HG03095 (cell line): ENCODE measurements at regions not wholly inside any gene's neighbourhood (a gene's known extent, or its start where the extent isn't known, plus 50 kb on each side); places are given as distances from the start of the nearest gene placed in this dataset.
"Not testable (repeated sequence)": the region's sequence is repeated elsewhere in the genome, so short reads cannot be mapped to it uniquely, and the experiment has no call there.

Experiments
- ATAC-seq: cut with Tn5 transposase; IDR thresholded peaks from one replicate; pipeline ENCODE4 v1.9.1; 2021; ENCODE audit warnings: moderate library complexity; ENCODE audit not compliant: unreplicated experiment

GRCh38 chr3:170670504-170670903 is 84.6 kb upstream of the SLC7A14 start:
- no peak for ATAC-seq

DNA sequence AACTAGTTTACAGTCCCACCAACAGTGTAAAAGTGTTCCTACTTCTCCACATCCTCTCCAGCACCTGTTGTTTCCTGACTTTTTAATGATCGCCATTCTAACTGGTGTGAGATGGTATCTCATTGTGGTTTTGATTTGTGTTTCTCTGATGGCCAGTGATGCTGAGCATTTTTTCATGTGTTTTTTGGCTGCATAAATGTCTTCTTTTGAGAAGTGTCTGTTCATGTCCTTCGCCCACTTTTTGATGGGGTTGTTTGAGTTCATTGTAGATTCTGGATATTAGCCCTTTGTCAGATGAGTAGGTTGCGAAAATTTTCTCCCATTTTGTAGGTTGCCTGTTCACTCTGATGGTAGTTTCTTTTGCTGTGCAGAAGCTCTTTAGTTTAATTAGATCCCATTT is 77.1 kb upstream of the SLC7A14 start:
- ATAC-seq = not testable (repeated sequence)

DNA sequence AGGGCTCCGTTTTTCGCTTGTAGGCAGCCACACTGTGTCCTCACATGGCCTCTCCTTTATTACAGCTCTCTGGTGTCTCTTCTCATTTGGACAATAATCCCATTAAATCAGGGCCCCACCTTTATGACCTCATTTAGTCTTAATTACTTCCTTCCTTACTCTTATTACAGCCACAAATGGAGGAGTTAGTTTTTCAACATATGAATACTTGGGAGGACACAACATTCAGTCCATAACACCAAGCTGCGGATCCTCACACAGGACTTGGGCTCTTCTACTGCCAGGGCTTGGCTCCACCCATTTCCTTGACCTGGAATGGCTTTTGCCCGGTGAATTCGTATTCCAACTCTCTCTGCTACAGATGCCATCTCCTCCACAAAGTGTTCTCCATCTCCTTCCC is 74.3 kb upstream of the SLC7A14 start:
- no peak for ATAC-seq

- ATAC-seq = no peak
These were observed 71.4 kb upstream of the SLC7A14 start for GRCh38 chr3:170657312-170657711.

- no peak for ATAC-seq
These were observed 70.4 kb upstream of the SLC7A14 start for GRCh38 chr3:170656284-170656683.

DNA sequence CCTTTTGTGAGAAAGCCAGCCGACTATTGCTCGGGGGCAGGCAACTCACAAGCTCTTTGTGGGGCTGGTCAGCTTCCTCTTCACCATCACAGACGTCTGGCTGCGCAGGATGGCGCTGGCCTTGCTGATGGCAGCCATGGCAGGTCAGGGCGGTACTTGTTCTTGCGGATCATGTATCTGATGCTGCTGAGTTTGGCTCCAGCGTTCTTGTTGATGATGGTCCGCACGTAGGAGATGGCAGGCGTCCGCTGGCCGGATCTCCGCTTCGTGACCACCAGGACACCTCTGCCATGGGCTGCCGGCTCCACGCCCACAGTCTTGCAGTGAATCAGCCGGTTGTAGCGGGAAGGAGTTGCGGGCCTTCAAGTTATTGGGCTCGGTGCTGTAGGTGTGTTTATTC is 67.9 kb upstream of the SLC7A14 start:
- ATAC-seq = no peak

DNA sequence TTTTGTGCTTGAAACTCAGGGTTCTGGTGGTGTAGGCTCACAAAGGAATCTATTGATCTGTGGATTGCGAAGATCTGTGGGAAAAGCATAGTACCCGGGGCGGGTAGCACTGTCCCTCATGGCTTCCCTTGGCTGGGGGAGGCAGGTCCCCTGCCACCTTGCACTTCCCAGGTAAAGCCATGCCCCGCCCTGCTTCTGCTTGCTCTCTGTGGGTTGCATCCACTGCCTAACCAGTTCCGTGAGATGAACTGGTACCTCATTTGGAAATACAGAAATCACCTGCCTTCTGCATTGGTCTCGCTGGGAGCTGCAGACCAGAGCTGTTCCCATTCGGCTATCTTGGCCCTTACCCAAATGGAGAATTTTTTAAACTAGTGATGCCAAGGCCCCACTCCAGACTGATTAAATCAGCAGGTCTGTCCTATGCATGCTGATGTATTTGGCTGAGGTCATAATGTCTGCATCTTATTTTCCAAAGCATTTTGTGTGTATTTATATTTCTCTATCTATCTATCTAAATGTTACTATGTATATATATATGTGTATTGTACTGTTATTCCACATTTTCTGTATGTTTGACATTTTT is 65.5 kb upstream of the SLC7A14 start:
- ATAC-seq = no peak

- not testable (repeated sequence) for ATAC-seq
These were observed 64.7 kb upstream of the SLC7A14 start for GRCh38 chr3:170650557-170650956.

- no peak for ATAC-seq
These were observed 58.8 kb upstream of the SLC7A14 start for GRCh38 chr3:170644711-170645110.

- no peak for ATAC-seq
These were observed 58.0 kb upstream of the SLC7A14 start for GRCh38 chr3:170643831-170644230.

DNA sequence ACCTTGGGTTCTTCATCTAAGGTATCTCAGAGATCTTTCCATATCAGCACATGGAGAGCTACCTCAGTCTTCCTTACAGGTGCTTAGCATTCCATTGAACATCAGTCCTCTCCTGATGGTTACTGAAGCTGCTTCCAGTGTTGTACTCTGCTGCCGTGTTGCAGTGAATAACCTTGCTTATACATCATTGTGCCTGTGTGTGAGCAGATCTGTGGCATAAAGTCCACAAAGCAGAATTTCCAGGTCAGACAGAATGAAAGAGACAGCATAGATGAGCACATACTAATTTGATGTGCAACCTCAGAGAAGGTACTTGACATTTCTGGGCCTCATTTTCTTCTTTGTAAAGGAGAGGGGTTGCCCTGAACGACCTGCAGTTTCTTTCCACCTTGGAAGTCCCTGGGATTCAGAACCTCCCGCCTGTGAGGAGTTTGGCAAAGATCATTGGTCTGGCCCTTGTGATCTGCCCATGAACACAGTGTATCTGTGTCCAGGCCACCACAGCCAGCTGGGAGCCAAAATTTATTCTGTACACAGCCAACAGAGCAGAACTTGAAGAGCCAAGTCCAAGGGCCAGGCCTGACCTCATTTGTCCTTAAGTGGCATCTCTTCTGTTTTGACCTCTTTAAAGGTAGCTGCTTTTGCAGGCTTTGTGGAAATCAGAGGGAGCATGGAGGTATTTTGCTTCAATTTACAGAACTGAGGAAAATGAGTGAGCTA is 57.2 kb upstream of the SLC7A14 start:
- no peak for ATAC-seq

- no peak for ATAC-seq
These were observed 55.8 kb upstream of the SLC7A14 start for GRCh38 chr3:170641510-170642236.

DNA sequence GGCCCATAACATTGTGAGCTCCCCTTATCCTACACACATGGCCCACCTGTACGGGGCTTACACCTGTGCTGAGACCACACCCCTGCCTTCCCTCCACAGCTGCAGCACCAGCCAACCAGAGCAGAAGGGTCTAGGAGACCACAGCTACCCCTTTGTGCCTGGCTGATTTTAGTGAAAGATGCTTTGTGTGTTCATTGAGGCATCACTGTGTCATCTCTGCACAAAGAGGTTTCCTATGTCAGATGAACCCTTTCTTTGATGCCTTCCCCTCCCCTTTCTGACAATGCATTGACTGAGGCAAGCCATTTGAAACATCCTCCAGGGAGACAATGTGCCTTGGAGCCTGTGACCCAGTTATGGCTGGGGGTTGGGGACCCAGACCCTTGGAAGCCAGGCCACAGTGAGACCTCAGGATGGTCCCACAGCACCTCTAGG is 54.9 kb upstream of the SLC7A14 start:
- no peak for ATAC-seq

GRCh38 chr3:170638988-170639387 is 53.1 kb upstream of the SLC7A14 start:
- no peak for ATAC-seq

DNA sequence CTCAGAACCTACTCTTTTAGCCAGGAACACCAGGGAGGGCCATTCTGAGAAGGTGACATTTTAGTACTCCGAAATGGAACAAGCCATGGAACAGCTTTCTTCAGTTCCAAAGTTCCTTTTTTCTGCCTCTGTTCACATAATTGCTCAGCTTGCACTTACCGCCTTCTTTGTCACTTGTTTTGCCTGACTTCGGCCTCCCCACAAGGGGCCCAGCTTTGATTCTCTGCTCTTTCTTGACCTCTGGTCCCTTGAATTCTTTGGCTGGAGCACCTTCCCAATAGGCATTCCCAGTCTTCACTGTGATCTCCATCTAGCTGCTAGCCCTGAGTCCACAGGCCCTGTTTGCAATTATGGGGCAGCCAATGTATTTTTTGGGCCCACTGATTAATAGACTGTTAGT is 51.4 kb upstream of the SLC7A14 start:
- ATAC-seq = no peak

- no peak for ATAC-seq
These were observed 50.6 kb upstream of the SLC7A14 start for GRCh38 chr3:170636400-170636973.
